ENCODE measurements at regions not wholly inside any gene's neighbourhood (a gene's known extent, or its start where the extent isn't known, plus 50 kb on each side); places are given as distances from the start of the nearest gene placed in this dataset.

GRCh38 chr3:177345049-177345972, 148.0 kb upstream of the TBL1XR1 start:
- TF ChIP-seq, protein P1, sequence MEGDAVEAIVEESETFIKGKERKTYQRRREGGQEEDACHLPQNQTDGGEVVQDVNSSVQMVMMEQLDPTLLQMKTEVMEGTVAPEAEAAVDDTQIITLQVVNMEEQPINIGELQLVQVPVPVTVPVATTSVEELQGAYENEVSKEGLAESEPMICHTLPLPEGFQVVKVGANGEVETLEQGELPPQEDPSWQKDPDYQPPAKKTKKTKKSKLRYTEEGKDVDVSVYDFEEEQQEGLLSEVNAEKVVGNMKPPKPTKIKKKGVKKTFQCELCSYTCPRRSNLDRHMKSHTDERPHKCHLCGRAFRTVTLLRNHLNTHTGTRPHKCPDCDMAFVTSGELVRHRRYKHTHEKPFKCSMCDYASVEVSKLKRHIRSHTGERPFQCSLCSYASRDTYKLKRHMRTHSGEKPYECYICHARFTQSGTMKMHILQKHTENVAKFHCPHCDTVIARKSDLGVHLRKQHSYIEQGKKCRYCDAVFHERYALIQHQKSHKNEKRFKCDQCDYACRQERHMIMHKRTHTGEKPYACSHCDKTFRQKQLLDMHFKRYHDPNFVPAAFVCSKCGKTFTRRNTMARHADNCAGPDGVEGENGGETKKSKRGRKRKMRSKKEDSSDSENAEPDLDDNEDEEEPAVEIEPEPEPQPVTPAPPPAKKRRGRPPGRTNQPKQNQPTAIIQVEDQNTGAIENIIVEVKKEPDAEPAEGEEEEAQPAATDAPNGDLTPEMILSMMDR (IDR thresholded peaks at IDR 0.05; ENCODE audit: low read depth, low read length, missing control alignments) = no peak
- no peak overlapping the region for H3K4me3 ChIP-seq (ENCODE audit: low read depth, low read length)
- DNase-seq (ENCODE audit: low read depth) = no peak

DNA sequence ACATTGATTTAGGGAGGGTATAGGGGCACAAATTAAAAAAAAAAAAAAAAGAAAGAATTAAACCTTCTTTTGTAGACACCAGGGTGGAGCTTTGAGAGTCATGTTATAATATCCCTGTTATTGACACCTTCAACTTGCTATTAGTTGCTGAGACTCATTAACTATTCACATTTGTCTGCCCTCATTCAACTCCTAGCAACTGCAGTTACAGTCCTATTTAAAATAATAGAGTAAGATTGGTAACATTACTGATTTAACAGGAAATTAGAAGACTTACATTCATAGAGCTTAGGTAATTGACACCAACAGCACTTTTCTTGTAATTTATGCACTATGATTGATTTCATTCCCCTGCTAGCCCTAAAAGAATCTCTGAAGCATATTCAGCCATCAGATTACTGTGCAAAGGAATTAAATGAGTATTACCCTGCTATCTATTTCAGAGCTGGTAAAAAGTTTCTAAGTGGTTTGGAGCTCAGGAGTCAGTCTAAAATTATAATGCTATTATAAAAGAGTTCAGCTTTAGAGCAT, 148.8 kb upstream of the TBL1XR1 start:
- TF ChIP-seq, protein P1 (IDR thresholded peaks at IDR 0.05; ENCODE audit: low read depth, low read length, missing control alignments) = no peak
- no peak for DNase-seq (ENCODE audit: low read depth)
- no peak overlapping the region for H3K4me3 ChIP-seq (ENCODE audit: low read depth, low read length)

DNA sequence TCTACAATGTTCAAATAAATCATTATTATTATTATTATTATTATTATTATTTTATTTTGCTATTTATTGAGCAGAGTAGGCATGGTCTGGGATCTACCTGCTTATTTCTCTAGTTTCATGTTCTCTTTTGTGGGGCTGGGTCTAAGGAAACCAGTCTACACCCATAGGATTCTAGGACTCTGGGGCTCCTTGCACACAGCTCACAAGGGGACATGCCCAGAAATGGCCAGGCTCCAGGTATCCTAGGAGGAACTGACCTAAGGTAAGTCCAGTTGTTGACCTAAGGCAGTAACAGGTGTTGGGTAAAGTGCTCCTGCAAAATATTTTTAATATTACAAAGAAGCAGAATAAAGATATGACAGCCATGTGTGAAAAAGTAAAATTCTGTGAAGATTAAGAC, 149.6 kb upstream of the TBL1XR1 start:
- no peak for DNase-seq (ENCODE audit: low read depth)
- H3K4me3 ChIP-seq (ENCODE audit: low read depth, low read length) = no peak overlapping the region

GRCh38 chr3:177347611-177348010, 150.3 kb upstream of the TBL1XR1 start:
- H3K4me3 ChIP-seq (ENCODE audit: low read depth, low read length) = no peak overlapping the region
- DNase-seq (ENCODE audit: low read depth) = no peak
- TF ChIP-seq, protein P1 (IDR thresholded peaks at IDR 0.05; ENCODE audit: low read depth, low read length, missing control alignments) = no peak

More for the DNA sequence above, 149.6 kb upstream of the TBL1XR1 start:
- TF ChIP-seq, protein P1 (IDR thresholded peaks at IDR 0.05; ENCODE audit: low read depth, low read length, missing control alignments) = no peak

GRCh38 chr3:177348974-177349373, 151.7 kb upstream of the TBL1XR1 start:
- TF ChIP-seq, protein P1 (IDR thresholded peaks at IDR 0.05; ENCODE audit: low read depth, low read length, missing control alignments) = no peak
- no peak overlapping the region for H3K4me3 ChIP-seq (ENCODE audit: low read depth, low read length)
- no peak for DNase-seq (ENCODE audit: low read depth)

- no peak for DNase-seq (ENCODE audit: low read depth)
- no peak overlapping the region for H3K4me3 ChIP-seq (ENCODE audit: low read depth, low read length)
- TF ChIP-seq, protein P1 (IDR thresholded peaks at IDR 0.05; ENCODE audit: low read depth, low read length, missing control alignments) = no peak
Observed at GRCh38 chr3:177349384-177349783, 152.1 kb upstream of the TBL1XR1 start.

Data from GM12864 (cell line).